ENCODE measurements at regions not wholly inside any gene's neighbourhood (a gene's known extent, or its start where the extent isn't known, plus 50 kb on each side); places are given as distances from the start of the nearest gene placed in this dataset.

DNA sequence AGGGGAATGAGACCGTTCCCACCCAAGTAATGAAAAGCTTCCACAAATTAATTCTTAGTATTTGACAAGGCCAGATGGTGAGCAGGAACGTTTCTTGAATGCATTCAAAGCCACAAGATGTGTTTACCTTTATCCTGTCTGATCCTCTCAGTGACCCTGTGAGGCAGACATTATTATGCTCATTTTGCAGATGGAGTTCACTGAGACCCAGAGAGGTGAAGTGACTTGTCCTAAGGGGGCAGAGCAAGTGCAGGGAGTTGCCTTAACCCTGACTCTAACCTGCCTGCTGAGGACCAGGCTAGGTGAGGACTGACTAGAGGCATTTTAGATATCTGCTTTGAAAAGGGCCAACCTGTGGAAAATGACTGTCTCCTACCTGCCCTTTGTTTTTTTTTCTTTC lies 156.7 kb downstream of the HAPSTR1 start:
- DNase-seq (ENCODE audit: extremely low read depth in 1 of 2, low read depth in 1 of 2) = no peak

GRCh38 chr16:9249534-9249933 lies 158.1 kb downstream of the HAPSTR1 start:
- no peak for DNase-seq (ENCODE audit: extremely low read depth in 1 of 2, low read depth in 1 of 2)

- DNase-seq (ENCODE audit: extremely low read depth in 1 of 2, low read depth in 1 of 2) = no peak
Observed at GRCh38 chr16:9251026-9251425, 159.6 kb downstream of the HAPSTR1 start.

DNA sequence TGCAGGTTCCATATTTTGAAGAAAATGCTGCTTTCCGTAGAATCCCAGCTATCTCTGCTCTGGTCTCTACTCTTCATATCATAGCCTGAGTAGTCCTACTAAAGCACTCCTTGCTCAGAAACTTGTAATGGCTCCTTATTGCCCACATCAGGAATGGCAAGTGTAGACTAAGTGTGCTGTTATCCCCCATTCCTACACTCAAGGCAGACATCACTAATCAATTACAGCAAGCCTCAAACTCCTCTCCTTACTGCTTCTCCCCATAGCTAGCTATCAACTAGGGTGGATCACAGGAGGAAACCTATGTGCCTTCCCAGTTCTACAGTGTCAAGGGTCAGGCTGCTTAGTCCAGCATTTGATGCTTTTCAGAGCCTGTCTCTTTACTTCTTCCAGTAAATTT lies 163.4 kb downstream of the HAPSTR1 start:
- DNase-seq (ENCODE audit: extremely low read depth in 1 of 2, low read depth in 1 of 2) = no peak

DNA sequence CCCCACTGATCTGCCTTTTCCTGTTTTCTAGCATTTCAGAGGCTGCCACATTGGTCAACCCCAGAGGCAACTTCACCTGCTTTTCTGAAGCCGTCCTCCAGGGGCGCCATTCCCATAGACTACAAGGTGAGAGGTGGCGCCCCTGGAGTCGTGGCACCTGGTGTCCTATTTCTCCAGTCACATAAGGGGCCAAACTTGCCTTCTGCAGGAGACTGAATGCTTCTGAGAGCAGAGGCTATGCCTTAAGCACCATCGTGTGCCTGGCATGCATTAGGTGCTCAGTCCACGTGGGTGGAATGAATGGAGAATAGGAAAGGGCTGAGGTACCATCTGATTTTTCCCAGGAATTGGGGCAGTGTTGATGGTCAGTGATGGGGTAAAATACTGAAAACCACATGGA lies 164.8 kb downstream of the HAPSTR1 start:
- peak; percentile 6 to 8 for DNase-seq (ENCODE audit: extremely low read depth in 1 of 2, low read depth in 1 of 2)

DNA sequence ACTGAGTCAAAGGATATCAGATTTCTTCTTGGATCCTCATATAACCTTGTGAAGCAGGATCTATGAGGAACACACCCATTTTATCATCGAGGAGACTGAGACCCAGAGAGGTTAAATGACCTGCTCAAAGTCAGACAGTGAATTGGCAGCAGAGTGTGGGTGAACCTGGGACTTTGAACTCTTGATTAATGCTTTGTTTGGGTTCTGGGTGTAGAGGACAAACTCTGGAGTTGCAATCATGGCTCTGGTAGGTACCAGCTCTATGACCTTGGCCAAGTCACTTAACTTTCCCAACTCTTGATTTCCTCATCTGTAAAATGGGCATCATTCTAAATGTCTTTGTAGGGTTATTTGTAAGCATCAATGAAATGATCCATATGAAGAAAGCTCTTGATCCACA lies 166.4 kb downstream of the HAPSTR1 start:
- DNase-seq (ENCODE audit: extremely low read depth in 1 of 2, low read depth in 1 of 2) = no peak

DNA sequence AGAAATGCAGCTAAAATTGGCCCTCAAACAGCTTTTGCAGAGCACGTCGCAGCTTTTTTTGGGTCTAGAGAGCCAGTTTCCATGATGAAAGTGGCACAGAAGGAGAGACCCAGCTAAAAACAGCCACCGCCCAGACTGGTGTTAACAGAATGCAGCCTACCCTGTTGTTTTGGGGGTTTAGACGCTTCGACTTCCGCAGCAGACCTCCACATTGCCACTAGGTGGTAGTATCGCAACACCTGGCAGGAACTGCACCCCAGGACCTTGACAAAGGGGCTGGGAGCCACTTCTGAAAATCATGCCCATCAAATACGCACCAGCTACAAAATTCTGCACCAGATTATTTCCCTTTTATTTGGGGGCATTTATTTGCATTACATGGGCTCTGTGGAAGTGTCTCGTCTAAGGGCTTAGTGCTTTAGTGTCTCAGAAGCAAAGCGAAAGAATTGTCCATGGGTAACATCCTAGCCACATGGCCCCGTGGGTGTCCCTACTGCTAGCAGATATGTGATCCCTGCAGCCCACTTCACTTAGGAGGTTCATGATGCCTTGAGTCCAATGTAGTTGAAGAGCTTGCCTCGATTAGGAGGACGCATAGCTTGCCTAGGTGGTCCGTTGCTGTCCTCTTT lies 167.1 kb downstream of the HAPSTR1 start:
- DNase-seq (ENCODE audit: extremely low read depth in 1 of 2, low read depth in 1 of 2) = no peak

- no peak for DNase-seq (ENCODE audit: extremely low read depth in 1 of 2, low read depth in 1 of 2)
Observed at GRCh38 chr16:9259914-9260608, 168.6 kb downstream of the HAPSTR1 start.

DNA sequence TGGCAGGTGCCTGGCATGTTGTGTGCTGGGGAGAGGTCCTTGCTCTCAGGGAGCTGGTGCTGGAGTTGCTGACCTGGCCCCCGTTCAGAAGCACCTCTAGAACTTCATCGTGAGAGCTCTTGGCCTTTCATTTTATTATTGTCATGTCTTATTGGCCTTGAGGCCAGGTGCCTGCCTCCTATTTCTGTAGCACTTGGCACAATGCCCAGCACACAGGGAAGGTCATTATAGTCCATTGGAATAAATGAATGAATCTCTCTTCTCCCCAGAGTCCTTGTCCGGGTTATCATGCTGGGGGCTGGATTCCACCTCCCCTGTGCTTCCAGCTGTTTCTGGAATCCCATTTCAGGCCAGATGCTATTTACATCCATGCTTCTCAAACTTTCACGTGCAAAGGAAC lies 169.2 kb downstream of the HAPSTR1 start:
- DNase-seq (ENCODE audit: extremely low read depth in 1 of 2, low read depth in 1 of 2) = no peak

GRCh38 chr16:9261376-9261775 lies 169.9 kb downstream of the HAPSTR1 start:
- no peak for DNase-seq (ENCODE audit: extremely low read depth in 1 of 2, low read depth in 1 of 2)

DNA sequence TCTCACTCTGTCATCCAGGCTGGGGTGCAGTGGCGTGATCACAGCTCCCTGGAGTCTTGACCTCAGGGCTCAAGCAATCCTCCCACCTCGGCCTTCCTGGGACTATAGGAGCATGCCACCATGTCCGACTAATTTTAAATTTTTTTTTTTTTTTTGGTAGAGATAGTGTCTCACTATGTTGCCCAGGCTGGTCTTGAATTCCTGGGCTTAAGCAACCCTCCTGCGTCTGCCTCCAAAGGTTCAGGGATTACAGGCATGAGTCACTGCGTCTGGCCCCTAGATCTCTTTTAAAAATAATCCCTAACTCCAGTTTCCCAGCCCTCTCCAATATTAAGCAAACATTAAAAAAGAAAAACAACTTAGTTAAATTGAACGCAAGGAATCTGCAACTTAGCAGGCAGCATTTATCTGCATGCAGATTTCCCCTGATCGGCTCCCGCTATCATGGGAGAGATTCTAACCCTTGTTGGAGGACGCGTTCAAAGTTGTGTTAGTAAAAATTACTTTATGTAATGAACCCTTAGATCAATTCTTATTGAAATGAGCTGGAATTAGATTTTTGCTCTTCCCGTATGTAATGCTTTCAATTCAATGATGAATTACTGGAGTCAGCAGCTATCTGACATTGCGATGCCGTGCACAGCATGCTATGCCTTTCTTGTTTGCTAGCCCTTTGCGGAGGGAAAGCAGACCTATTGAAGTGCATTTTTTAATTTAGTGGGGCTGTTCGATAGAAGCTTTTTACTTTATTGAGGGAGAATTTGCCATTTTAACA lies 171.7 kb downstream of the HAPSTR1 start:
- DNase-seq (ENCODE audit: extremely low read depth in 1 of 2, low read depth in 1 of 2) = no peak

DNA sequence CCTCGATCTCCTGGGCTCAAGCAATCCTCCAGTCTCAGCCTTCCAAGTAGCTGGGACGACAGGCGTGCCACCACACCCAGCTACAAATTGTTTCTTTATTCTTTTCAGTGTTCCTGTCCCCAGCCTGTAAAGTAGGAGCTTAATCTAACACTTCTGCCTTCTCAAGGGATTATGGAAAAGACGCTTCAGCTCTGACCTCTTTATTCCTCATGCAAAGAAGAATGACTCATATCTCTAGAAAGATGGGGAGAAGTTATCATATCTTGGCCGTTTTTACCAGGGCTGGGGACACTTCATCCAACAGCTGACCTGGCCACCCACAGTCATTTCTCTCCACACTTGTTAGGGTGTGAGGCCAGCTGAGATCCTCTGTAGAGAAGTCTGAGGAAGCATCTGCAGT lies 172.6 kb downstream of the HAPSTR1 start:
- no peak for DNase-seq (ENCODE audit: extremely low read depth in 1 of 2, low read depth in 1 of 2)

- no peak for DNase-seq (ENCODE audit: extremely low read depth in 1 of 2, low read depth in 1 of 2)
Observed at GRCh38 chr16:9268446-9268845, 177.0 kb downstream of the HAPSTR1 start.

DNA sequence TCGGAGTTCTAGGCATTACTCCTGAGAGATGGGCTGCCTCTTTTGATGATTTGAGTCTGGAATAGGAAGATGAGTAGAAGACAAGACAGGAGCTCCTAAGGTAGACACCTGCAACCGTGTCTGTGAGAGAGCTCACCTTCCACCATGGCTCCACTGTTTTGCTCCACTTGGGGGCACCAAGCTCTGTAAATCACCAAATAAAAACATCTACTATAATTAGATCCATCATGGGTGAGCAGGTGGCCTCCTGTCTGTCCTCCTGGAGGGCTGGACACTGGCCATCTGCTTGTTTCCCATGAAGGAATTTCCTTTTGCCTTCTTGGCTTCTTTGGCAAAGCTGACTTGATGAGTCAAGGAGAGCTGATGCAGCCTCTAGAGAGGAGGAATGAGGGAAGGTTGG lies 179.0 kb downstream of the HAPSTR1 start:
- no peak for DNase-seq (ENCODE audit: extremely low read depth in 1 of 2, low read depth in 1 of 2)

GRCh38 chr16:9270941-9271340 lies 179.5 kb downstream of the HAPSTR1 start:
- DNase-seq (ENCODE audit: extremely low read depth in 1 of 2, low read depth in 1 of 2) = no peak

DNA sequence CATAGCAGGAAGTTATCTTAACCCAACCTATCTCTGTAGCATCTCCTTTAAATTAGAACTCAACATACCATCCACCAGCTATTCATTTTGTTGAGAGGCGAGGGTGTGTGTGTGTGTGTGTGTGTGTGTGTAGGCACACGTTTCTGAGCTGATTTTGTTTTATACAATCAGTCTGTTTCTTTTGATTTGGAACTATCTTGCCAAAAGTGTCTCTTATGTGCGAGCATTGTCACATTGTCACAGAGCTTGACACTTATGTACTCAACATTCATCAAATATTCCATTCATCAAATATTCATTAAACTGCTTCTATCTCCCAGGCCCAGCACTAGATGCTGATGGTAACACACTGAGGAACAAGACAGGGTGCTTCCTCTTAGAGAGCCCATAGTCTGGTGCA lies 180.4 kb downstream of the HAPSTR1 start:
- DNase-seq (ENCODE audit: extremely low read depth in 1 of 2, low read depth in 1 of 2) = no peak

GRCh38 chr16:9275377-9275776 lies 183.9 kb downstream of the HAPSTR1 start:
- DNase-seq (ENCODE audit: extremely low read depth in 1 of 2, low read depth in 1 of 2) = no peak

- DNase-seq (ENCODE audit: extremely low read depth in 1 of 2, low read depth in 1 of 2) = no peak
Observed at GRCh38 chr16:9275816-9276354, 184.4 kb downstream of the HAPSTR1 start.

DNA sequence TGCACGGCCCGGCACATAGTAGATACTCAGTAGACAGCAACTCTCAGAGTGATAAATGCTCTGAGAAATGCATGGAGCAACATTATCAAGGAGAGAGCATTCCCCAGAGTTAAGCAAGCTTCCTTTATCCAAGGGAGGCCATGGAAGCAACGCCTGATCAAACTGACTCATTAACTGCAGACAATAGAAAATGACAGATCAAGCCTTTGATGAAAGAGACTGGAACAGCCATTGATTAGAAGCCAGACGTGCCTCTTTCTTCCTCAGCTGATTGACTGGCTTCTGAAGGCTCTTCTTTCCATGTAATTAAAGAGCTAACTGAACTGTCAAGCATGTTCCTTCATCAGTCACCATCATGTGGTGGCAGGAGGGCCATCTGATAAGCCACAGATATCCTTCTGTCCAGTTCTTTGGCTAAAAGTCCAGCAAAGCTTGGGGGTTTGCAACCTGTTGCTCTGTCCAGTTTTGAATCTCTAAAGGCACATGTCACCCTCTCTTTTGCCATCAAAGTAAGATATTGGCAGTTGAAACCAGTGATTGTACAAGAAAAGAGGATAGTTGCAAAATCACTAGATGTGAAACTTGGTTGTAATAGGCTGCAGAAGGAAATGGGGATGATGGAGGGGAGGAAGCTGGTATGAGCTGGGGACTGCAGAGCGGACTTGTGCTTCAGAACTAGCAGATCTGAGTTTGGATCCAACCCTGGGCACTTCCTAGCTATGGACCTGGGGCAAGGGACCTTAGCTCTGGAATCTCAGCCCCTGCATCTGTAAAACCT lies 188.0 kb downstream of the HAPSTR1 start:
- DNase-seq (ENCODE audit: extremely low read depth in 1 of 2, low read depth in 1 of 2) = no peak

DNA sequence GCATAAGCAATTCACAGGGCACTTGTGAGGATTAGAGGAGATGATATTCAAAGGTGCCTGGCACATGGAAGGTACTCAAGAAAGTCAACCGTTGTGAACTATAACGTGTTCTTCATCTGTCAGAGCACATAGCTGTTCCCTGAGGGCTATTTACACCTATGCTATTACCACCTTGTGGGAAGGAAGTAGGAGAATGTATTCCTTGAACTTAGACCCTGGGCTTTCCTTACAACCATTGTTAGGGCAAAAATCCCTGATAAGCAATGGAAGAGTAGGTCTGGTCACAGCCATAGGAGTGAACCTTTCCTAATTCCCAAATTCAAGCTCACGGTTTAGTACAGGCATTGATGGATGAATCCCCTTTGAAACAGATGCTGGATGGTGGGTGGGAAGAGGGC lies 188.6 kb downstream of the HAPSTR1 start:
- no peak for DNase-seq (ENCODE audit: extremely low read depth in 1 of 2, low read depth in 1 of 2)

DNA sequence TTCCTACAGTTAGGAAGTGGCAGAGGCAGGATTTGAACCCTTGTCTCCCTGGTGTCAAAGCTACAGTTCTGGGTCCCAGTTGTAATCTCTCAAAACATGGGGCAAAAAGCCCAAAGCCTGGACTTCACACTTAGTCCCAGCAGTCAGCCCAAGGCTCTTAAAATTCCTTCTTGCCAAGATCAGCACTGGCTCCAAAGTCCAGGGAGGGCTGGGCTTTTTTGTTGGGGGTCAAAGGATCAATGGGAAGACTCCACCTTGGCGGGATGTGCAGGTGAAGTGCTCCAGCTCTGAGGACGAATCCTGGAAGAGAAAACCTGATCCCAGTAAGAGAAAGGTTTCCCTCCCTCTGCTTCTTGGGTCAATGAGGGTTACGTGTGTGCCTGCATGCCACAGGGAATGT lies 195.5 kb downstream of the HAPSTR1 start:
- DNase-seq (ENCODE audit: extremely low read depth in 1 of 2, low read depth in 1 of 2) = no peak
